A549 (cell line): ENCODE measurements at regions not wholly inside any gene's neighbourhood (a gene's known extent, or its start where the extent isn't known, plus 50 kb on each side); places are given as distances from the start of the nearest gene placed in this dataset.

Experiments
- ATAC-seq, 2 experiments: fragments of 200-7000 bp in 1 of 2; fragments of >200 bp in 1 of 2; cut with Nextera tagmentation in 1 of 2; cut with Tn5 transposase in 1 of 2; 3 replicates each; pipeline versions ENCODE4 v1.8.0 to v1.9.1; 2018 to 2020; ENCODE audit warnings: mild to moderate bottlenecking in 1 of 2, moderate library complexity in 1 of 2
- CTCF ChIA-PET: fragments of 300-600 bp; sonication (Branson Sonifier 250); formaldehyde crosslinking; extraction: SDS; loops from one replicate; lab custom pipeline; 2021; ENCODE audit warnings: antibody characterized with exemption, inconsistent platforms; lab: Yijun Ruan, JAX
- POLR2A ChIA-PET: fragments of 350-600 bp; formaldehyde crosslinking; extraction: SDS; loops from one replicate; lab custom pipeline; 2021; ENCODE audit warnings: antibody characterized with exemption, inconsistent platforms; lab: Yijun Ruan, JAX
- DNase-seq, 2 experiments: peaks; one replicate each; pipeline versions ENCODE4 v3.0.0 to v3.0.0-alpha.2; 2011 to 2016; ENCODE audit warnings: low read depth in 1 of 2, low spot score in 1 of 2
- FAIRE-seq: peaks from 2 replicates; lab custom pipeline; 2011; peaks lifted over from hg19 to GRCh38; lab: Jason Lieb, UNC
- H3K27ac ChIP-seq, 2 experiments: fragments of >200 bp; sonication (Bioruptor Twin); formaldehyde crosslinking; 3 replicates each; pipeline ENCODE4 v1.5.1; 2016 to 2017
- H3K4me1 ChIP-seq: fragments of >200 bp; sonication (Bioruptor Twin); formaldehyde crosslinking; 3 replicates; pipeline ENCODE4 v1.6.1; 2016
- H3K4me2 ChIP-seq: fragments of >200 bp; sonication (Bioruptor Twin); formaldehyde crosslinking; 3 replicates; pipeline ENCODE4 v1.6.1; 2016
- H3K4me3 ChIP-seq: fragments of >200 bp; sonication (Bioruptor Twin); formaldehyde crosslinking; 3 replicates; pipeline ENCODE4 v1.5.1; 2016
- H3K9me3 ChIP-seq: fragments of >200 bp; sonication (Bioruptor Twin); formaldehyde crosslinking; 3 replicates; pipeline ENCODE4 v1.6.1; 2016
- ATOH8 ChIP-seq: fragments of 250-450 bp; sonication (Bioruptor Pico); IDR thresholded peaks from 2 replicates; pipeline ENCODE4 v1.5.0; 2020; ENCODE audit warnings: low read depth, mild to moderate bottlenecking, moderate library complexity
- BCL3 ChIP-seq: fragments of >200 bp; sonication (Bioruptor Twin); formaldehyde crosslinking; IDR thresholded peaks from 3 replicates; pipeline ENCODE4 v1.6.1; 2016
- BHLHE40 ChIP-seq: IDR thresholded peaks from 2 replicates; pipeline ENCODE4 v1.6.1; 2012; ENCODE audit warnings: low read depth, low read length, inconsistent platforms
- CBX8 ChIP-seq: fragments of 200-600 bp; sonication (generic); IDR thresholded peaks from 2 replicates; pipeline ENCODE4 v1.6.1; 2016
- CHD4 ChIP-seq: fragments of 200-600 bp; sonication (generic); IDR thresholded peaks from 2 replicates; pipeline ENCODE4 v1.6.1; 2016; ENCODE audit warnings: antibody characterized with exemption, mild to moderate bottlenecking, borderline replicate concordance
- CTCF ChIP-seq: fragments of >200 bp; sonication (Bioruptor Twin); formaldehyde crosslinking; IDR thresholded peaks from 3 replicates; pipeline ENCODE4 v1.5.1; 2016
- E2F6 ChIP-seq: IDR thresholded peaks from 2 replicates; pipeline ENCODE4 v1.6.1; 2012; ENCODE audit warnings: low read depth, borderline replicate concordance
- EHF ChIP-seq: fragments of 250-450 bp; sonication (Bioruptor Pico); IDR thresholded peaks from 2 replicates; pipeline ENCODE4 v1.5.0; 2020; ENCODE audit warnings: mild to moderate bottlenecking
- ELK1 ChIP-seq: fragments of 150-350 bp; IDR thresholded peaks from 2 replicates; pipeline ENCODE4 v1.6.1; 2014; ENCODE audit warnings: low read depth, mild to moderate bottlenecking, low read length
- EP300 ChIP-seq, 2 experiments: fragments of >200 bp; sonication (Bioruptor Twin); formaldehyde crosslinking; IDR thresholded peaks; 2 replicates in 1 of 2; 3 replicates in 1 of 2; pipeline ENCODE4 v1.6.1; 2016 to 2017
- GATA3 ChIP-seq: IDR thresholded peaks from 2 replicates; pipeline ENCODE4 v1.6.1; 2012; ENCODE audit warnings: borderline replicate concordance
- HES2 ChIP-seq: fragments of >200 bp; sonication (Bioruptor Twin); formaldehyde crosslinking; IDR thresholded peaks from 2 replicates; pipeline ENCODE4 v1.6.1; 2016
- HOXA7 ChIP-seq: fragments of 250-450 bp; sonication (Bioruptor Pico); IDR thresholded peaks from 2 replicates; pipeline ENCODE4 v1.5.0; 2020; ENCODE audit warnings: mild to moderate bottlenecking, moderate library complexity
- HOXB5 ChIP-seq: fragments of 250-450 bp; sonication (Bioruptor Pico); IDR thresholded peaks from 2 replicates; pipeline ENCODE4 v1.5.0; 2020; ENCODE audit warnings: mild to moderate bottlenecking, moderate library complexity
- JUN ChIP-seq, 2 experiments: fragments of >200 bp; sonication (Bioruptor Twin); formaldehyde crosslinking; IDR thresholded peaks; 2 replicates in 1 of 2; 3 replicates in 1 of 2; pipeline ENCODE4 v1.6.1; 2016 to 2017
- MAFK ChIP-seq: fragments of 450-650 bp; IDR thresholded peaks from 2 replicates; pipeline ENCODE4 v1.6.1; 2014; ENCODE audit not compliant: partially characterized antibody
- MAX ChIP-seq: IDR thresholded peaks from 2 replicates; pipeline ENCODE4 v1.6.1; 2012
- MAZ ChIP-seq: fragments of 150-350 bp; IDR thresholded peaks from 2 replicates; pipeline ENCODE4 v1.6.1; 2014; ENCODE audit warnings: antibody characterized with exemption, low read depth, low read length, borderline replicate concordance
- NFE2L2 ChIP-seq: fragments of 150-350 bp; conservative IDR thresholded peaks from 2 replicates; pipeline ENCODE4 v1.6.1; 2014; ENCODE audit warnings: low read length
- NPAS2 ChIP-seq: fragments of 250-450 bp; sonication (Bioruptor Pico); IDR thresholded peaks from 2 replicates; pipeline ENCODE4 v1.8.0; 2022; ENCODE audit warnings: mild to moderate bottlenecking, moderate library complexity, borderline replicate concordance
- POLR2A ChIP-seq: IDR thresholded peaks from 2 replicates; pipeline ENCODE4 v1.6.1; 2012; ENCODE audit warnings: mild to moderate bottlenecking, low read length
- RAD21 ChIP-seq, 2 experiments: fragments of >200 bp in 1 of 2; sonication (Bioruptor Twin) in 1 of 2; formaldehyde crosslinking in 1 of 2; IDR thresholded peaks in 1 of 2; conservative IDR thresholded peaks in 1 of 2; 2 replicates in 1 of 2; 3 replicates in 1 of 2; pipeline ENCODE4 v1.6.1; 2012 to 2018; ENCODE audit warnings: inconsistent platforms in 1 of 2
- REST ChIP-seq: fragments of 200-600 bp; sonication (generic); IDR thresholded peaks from 2 replicates; pipeline ENCODE4 v1.6.1; 2016; ENCODE audit warnings: antibody characterized with exemption, mild to moderate bottlenecking, moderate library complexity
- RNF2 ChIP-seq: fragments of 200-600 bp; sonication (generic); IDR thresholded peaks from 2 replicates; pipeline ENCODE4 v1.6.1; 2016; ENCODE audit warnings: low read depth, mild to moderate bottlenecking, antibody characterized with exemption, moderate library complexity, borderline replicate concordance
- TP53 ChIP-seq: fragments of 250-450 bp; sonication (Bioruptor Pico); IDR thresholded peaks from 2 replicates; pipeline ENCODE4 v1.5.0; 2021; ENCODE audit warnings: mild to moderate bottlenecking, moderate library complexity
- USF2 ChIP-seq: fragments of 450-650 bp; IDR thresholded peaks from 2 replicates; pipeline ENCODE4 v1.6.1; 2014; ENCODE audit warnings: antibody characterized with exemption
- ZC3H11A ChIP-seq: fragments of 450-650 bp; IDR thresholded peaks from 2 replicates; pipeline ENCODE4 v1.6.1; 2014; ENCODE audit warnings: antibody characterized with exemption, mild to moderate bottlenecking
- WGBS: methylation state at CpG from one replicate; pipeline ENCODE4 v1.1.6; 2017; ENCODE audit errors: missing lambda C conversion rate; 5-methylcytosine and 5-hydroxymethylcytosine counted together

GRCh38 chr4:175986668-175987067 lies 79.0 kb upstream of the WDR17 start (continued):
- TF ChIP-seq REST (no peak), NPAS2 (CRISPR knock-in tag) (no peak), POLR2A (no peak), CHD4 (no peak), BHLHE40 (no peak), RNF2 (no peak), HES2 (no peak), EHF (no peak), MAX (no peak)

- ChIA-PET CTCF (interaction anchor here (1.0 kb wide), 1 partner anchor 33 kb away, joined by 3 read pairs; no protein-coding TSS in a partner anchor), POLR2A (no interaction called here)
- no peaks in the 10 kb centered on the region for H3K9me3 ChIP-seq
Measured at GRCh38 chr4:175988511-175988910, 77.1 kb upstream of the WDR17 start.

More at GRCh38 chr4:175988511-175988910, 77.1 kb upstream of the WDR17 start:
- WGBS = 41% methylated on average over 1 of the region's 1 CpG
- DNase-seq (no peak), FAIRE-seq (no peak), ATAC-seq (no peak)
- TF ChIP-seq USF2 (no peak), HOXB5 (CRISPR knock-in tag) (no peak), JUN (IDR thresholded peaks at IDR 0.05) (no peak), E2F6 (no peak), EHF (no peak), ATOH8 (CRISPR knock-in tag) (no peak), HOXA7 (no peak), RAD21 (conservative IDR thresholded peaks at IDR 0.05 in 1 of 2, IDR thresholded peaks at IDR 0.05 in 1 of 2) (no peak), NFE2L2 (no peak), CTCF (no peak), ELK1 (no peak), EP300 (IDR thresholded peaks at IDR 0.05) (no peak), BCL3 (no peak), MAFK (no peak), CBX8 (no peak), ZC3H11A (no peak), TP53 (CRISPR knock-in tag) (no peak), MAZ (no peak), GATA3 (no peak), CHD4 (no peak)
- H3K4me1 ChIP-seq = no peaks in the 10 kb centered on the region
- no peak overlapping the region for H3K4me3 ChIP-seq
- no peak overlapping the region for H3K4me2 ChIP-seq
- no peak overlapping the region for H3K27ac ChIP-seq
